ENCODE measurements at regions not wholly inside any gene's neighbourhood (a gene's known extent, or its start where the extent isn't known, plus 50 kb on each side); places are given as distances from the start of the nearest gene placed in this dataset.

DNA sequence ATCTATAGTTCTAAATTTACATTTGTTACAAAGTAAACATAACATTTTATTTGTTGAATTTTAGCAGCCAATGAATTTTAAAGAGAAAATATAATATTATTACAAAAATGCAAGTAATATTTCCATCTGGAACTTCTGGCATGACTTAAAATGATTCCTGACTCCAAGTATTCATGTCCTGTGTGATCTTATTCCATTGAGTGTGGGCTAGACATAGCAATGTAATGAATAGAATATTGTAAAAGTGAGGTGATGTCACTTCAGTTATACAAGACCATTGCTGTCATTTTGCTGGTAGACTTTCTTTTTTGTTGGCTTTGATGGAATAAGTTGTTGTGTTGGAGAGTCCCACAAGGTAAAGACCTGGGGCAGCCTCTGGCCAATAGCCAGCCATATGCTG lies 912.2 kb upstream of the PIK3C3 start:
- DNase-seq (ENCODE audit: low read depth), result no peak

DNA sequence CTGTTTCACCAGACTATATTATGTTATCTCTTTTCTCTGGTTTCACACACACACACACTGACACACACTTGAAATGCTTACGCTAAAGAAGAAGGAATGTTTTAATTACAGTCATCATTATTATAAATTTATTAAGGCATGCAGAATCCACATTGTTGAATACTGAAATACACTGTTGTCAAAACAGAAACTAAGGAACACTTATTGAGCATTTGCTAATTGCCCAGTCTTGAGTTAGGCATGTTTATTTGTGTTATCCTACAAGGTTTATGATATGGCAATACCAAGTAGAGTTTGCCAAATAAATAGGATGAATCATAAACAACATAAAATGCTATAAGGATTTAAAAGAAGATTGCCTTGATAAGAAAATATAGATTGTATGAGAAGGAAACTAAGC lies 917.0 kb upstream of the PIK3C3 start:
- DNase-seq (ENCODE audit: low read depth), result no peak

- DNase-seq (ENCODE audit: low read depth), result no peak
Observed at GRCh38 chr18:41036346-41036745, 918.7 kb upstream of the PIK3C3 start.

GRCh38 chr18:41034413-41034812 lies 920.6 kb upstream of the PIK3C3 start:
- DNase-seq (ENCODE audit: low read depth), result no peak

- no peak for DNase-seq (ENCODE audit: low read depth)
Observed at GRCh38 chr18:41025666-41026065, 929.4 kb upstream of the PIK3C3 start.

- DNase-seq (ENCODE audit: low read depth), result no peak
Observed at GRCh38 chr18:41024792-41025191, 930.2 kb upstream of the PIK3C3 start.

- no peak for DNase-seq (ENCODE audit: low read depth)
Observed at GRCh38 chr18:41022484-41022883, 932.5 kb upstream of the PIK3C3 start.

GRCh38 chr18:41021089-41021488 lies 933.9 kb upstream of the PIK3C3 start:
- no peak for DNase-seq (ENCODE audit: low read depth)

DNA sequence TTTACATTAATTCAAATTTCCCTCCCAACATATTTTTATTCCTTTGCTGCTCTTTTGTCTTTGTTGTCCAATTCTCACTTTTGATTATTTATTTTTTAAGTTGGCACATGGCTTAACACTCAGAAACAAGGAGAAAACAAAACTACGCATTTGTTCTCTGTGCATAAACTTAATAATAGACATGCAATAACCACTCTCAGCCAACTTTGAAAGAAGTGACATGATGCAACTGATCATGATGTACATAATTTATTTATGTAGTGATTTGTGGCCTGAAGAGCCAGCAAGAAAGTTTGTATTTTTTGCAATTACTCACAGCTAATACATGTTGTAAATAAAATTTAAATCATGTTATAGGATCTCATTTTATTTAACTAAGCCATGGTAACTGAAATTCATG lies 942.8 kb upstream of the PIK3C3 start:
- DNase-seq (ENCODE audit: low read depth), result no peak

DNA sequence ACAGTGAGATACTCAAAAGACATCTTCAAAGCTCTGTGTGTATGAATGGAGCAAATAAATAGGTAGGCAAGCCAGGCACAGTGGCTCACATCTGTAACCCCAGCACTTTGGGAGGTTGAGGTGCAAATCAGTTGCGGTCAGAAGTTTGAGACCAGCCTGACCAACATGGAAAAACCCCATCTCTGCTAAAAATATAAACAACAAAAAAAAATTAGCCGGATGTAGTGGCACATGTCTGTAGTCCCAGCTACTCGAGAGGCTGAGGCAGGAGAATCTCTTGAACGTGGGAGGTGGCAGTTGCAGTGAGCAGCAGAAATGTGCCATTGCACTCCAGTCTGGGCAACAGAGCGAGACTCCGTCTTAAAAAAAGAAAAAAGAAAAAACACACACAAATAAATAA lies 945.1 kb upstream of the PIK3C3 start:
- DNase-seq (ENCODE audit: low read depth), result no peak

DNA sequence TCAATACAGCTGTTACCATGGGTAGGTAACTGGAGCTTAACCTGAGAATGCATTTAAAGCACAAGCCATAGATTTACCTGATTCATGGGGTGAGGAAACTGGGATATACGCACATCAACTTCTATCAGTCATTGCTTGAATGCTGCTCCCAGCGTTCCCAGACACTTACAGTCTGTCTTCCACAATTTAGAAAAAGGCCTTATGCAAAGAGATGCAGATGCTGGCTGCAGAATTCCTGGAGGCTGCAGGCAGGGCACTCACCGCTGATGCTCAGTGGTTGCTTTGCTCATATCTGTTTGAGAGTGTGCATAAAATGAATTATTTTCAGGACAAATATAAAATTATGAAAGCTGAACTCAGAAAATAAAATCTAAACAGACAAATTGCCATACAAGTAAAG lies 950.7 kb upstream of the PIK3C3 start:
- no peak for DNase-seq (ENCODE audit: low read depth)

DNA sequence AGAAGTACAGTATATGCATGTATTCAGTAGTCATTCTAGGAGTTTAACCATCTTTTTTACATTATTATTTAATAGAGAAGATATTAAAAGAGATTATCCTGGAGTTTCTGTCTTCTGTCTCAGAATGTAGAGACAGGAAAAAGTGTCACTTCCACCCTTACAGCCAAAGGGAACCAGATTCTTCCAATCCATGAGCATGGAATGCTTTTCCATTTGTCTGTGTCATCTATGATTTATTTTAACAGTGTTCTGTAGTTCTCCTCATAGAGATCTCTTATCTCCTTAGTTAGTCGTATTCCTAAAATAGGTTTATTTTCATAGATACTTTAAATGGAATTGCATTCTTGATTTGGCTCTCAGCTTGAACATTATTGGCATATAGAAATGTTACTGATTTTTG lies 959.5 kb upstream of the PIK3C3 start:
- no peak for DNase-seq (ENCODE audit: low read depth)

- DNase-seq (ENCODE audit: low read depth), result no peak
Observed at GRCh38 chr18:40993363-40993762, 961.7 kb upstream of the PIK3C3 start.

GRCh38 chr18:40987581-40987980 lies 967.5 kb upstream of the PIK3C3 start:
- no peak for DNase-seq (ENCODE audit: low read depth)

DNA sequence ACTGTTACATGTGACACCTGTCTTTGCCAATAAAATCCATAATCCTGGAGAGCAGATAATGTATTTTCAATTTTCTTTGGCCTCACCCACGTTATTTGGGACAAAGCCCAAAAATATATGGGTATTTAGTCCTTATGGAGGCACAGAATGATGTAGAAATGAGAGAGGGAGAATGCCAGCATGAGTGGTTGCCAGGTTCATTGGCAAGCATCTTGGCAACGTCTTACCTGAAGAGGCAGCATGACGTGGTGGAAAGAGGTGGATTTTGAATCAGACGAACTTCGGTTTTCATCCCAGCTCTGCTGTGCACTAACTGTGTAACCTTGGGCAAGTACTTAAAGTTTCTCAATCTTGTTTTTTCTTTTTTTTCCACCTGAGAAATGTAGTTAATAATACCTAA lies 969.6 kb upstream of the PIK3C3 start:
- no peak for DNase-seq (ENCODE audit: low read depth)

DNA sequence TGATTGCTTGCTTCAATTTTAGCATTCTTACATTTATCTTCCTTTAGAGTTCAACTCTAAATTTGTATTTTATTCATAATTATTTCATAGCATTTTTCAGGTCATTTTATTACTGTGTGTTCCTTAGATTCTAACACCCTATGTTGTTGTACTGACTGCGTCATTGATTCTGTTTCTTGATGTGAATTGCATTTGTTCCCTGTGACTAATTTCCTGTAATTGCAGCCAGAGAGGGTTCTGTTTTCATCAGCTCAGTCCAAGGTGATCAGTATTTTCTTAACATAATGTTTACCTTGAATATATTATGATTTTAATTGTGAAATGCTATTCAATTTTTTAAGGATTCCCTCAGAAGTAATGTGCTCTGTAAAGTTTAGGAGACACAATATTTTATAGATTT lies 970.2 kb upstream of the PIK3C3 start:
- DNase-seq (ENCODE audit: low read depth), result no peak

- DNase-seq (ENCODE audit: low read depth), result no peak
Observed at GRCh38 chr18:40983835-40984234, 971.2 kb upstream of the PIK3C3 start.

- DNase-seq (ENCODE audit: low read depth), result no peak
Observed at GRCh38 chr18:40980171-40980570, 974.9 kb upstream of the PIK3C3 start.

GRCh38 chr18:40976050-40976449 lies 979.0 kb upstream of the PIK3C3 start:
- no peak for DNase-seq (ENCODE audit: low read depth)

GRCh38 chr18:40974448-40974847 lies 980.6 kb upstream of the PIK3C3 start:
- DNase-seq (ENCODE audit: low read depth), result no peak

- DNase-seq (ENCODE audit: low read depth), result no peak
Observed at GRCh38 chr18:40962784-40963183, 992.2 kb upstream of the PIK3C3 start.

- DNase-seq (ENCODE audit: low read depth), result no peak
Observed at GRCh38 chr18:40957533-40958070, 997.4 kb upstream of the PIK3C3 start.

- DNase-seq (ENCODE audit: low read depth), result no peak
Observed at GRCh38 chr18:40956213-40956612, 998.8 kb upstream of the PIK3C3 start.

DNA sequence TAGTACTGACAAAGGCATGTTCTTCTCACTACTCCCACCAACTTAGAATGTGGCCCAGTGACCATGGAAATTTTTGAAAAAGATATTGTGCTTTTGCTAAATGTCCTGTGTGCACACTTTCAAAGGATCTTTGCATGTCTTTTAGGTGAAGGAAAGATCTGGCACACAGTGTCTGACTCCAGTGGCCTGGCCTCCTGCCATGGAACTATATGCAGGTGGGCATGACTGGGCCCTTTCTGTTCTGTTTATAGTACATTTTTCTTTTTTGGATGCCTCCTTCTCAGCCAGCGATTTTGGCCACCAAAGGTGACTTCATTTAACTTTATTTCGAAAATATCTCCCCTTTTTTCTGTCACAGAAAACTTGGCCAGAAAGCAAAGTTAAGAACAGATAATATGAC lies 999.7 kb upstream of the PIK3C3 start:
- DNase-seq (ENCODE audit: low read depth), result no peak

All from activated T-helper 9 cell treated with anti-CD3 and anti-CD28 coated beads, Interleukin-2, amount 50 U/mL, for 16 hours (primary cell).